ENCODE measurements at regions not wholly inside any gene's neighbourhood (a gene's known extent, or its start where the extent isn't known, plus 50 kb on each side); places are given as distances from the start of the nearest gene placed in this dataset.

- TF ChIP-seq ELF1 (IDR thresholded peaks at IDR 0.05; ENCODE audit: borderline replicate concordance, low read depth) (no peak), SP1 (IDR thresholded peaks at IDR 0.05; ENCODE audit: low read depth) (no peak), CEBPB (IDR thresholded peaks at IDR 0.05; ENCODE audit: low read depth) (no peak)
Observed at GRCh38 chr2:126803434-126803775, 95.3 kb upstream of the TEX51 start (continued).

GRCh38 chr2:126804347-126804746 is 94.3 kb upstream of the TEX51 start:
- Histone ChIP-seq H2AFZ (ENCODE audit: low read depth, low read length, poor library complexity, severe bottlenecking) (no peak overlapping the region), H3K27me3 (ENCODE audit: insufficient read depth, low read length) (peaks cover 30% of the 10 kb centered on the region), H3K36me3 (ENCODE audit: control insufficient read depth in 1 of 2, insufficient read depth in 2 of 2, low read length in 2 of 2) (no peaks in the 10 kb centered on the region), H3K4me2 (ENCODE audit: low read length) (no peak overlapping the region), H3K9ac (ENCODE audit: low read length) (no peak overlapping the region), H3K4me3 (replicated peaks in 1 of 2; ENCODE audit: low read depth in 1 of 2, low read length in 2 of 2) (no peak overlapping the region), H4K20me1 (ENCODE audit: insufficient read depth) (no peaks in the 10 kb centered on the region), H3K9me3 (ENCODE audit: control insufficient read depth in 1 of 2, insufficient read depth in 1 of 2, low read depth in 1 of 2, low read length in 2 of 2) (no peaks in the 10 kb centered on the region), H3K9me2 (ENCODE audit: insufficient read depth) (no peaks in the 10 kb centered on the region), H3K79me2 (ENCODE audit: insufficient read depth, low read length) (no peaks in the 10 kb centered on the region), H3K4me1 (ENCODE audit: control insufficient read depth in 1 of 2, insufficient read depth in 2 of 2, low read length in 2 of 2) (peaks cover 0 to 2% of the 10 kb centered on the region in 2 experiments; a peak in 1 of 4 replicates), H3K27ac (ENCODE audit: low read depth, low read length) (no peak overlapping the region)
- BruUV-seq (replicated peaks) = no TSS peak
- TF ChIP-seq FOSL1 (IDR thresholded peaks at IDR 0.05; ENCODE audit: low read depth) (no peak), MAX (IDR thresholded peaks at IDR 0.05) (no peak), TCF7L2 (IDR thresholded peaks at IDR 0.05; ENCODE audit: borderline replicate concordance, extremely low read depth, insufficient read depth, insufficient read length) (no peak), POLR2AphosphoS5 (IDR thresholded peaks at IDR 0.05; ENCODE audit: low read depth, low read length) (no peak), ELF1 (IDR thresholded peaks at IDR 0.05; ENCODE audit: borderline replicate concordance, low read depth) (no peak), SP1 (IDR thresholded peaks at IDR 0.05; ENCODE audit: low read depth) (no peak), ZFX (IDR thresholded peaks at IDR 0.05) (no peak), CBX3 (IDR thresholded peaks at IDR 0.05; ENCODE audit: low read depth) (no peak), SIN3A (IDR thresholded peaks at IDR 0.05; ENCODE audit: low read depth) (no peak), JUND (IDR thresholded peaks at IDR 0.05) (no peak), EZH2 (IDR thresholded peaks at IDR 0.05) (no peak), RAD21 (IDR thresholded peaks at IDR 0.05; ENCODE audit: low read depth) (no peak)
- TF ChIP-seq, protein P1, sequence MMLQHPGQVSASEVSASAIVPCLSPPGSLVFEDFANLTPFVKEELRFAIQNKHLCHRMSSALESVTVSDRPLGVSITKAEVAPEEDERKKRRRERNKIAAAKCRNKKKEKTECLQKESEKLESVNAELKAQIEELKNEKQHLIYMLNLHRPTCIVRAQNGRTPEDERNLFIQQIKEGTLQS (IDR thresholded peaks at IDR 0.05) = no peak
- TF ChIP-seq, protein P2, sequence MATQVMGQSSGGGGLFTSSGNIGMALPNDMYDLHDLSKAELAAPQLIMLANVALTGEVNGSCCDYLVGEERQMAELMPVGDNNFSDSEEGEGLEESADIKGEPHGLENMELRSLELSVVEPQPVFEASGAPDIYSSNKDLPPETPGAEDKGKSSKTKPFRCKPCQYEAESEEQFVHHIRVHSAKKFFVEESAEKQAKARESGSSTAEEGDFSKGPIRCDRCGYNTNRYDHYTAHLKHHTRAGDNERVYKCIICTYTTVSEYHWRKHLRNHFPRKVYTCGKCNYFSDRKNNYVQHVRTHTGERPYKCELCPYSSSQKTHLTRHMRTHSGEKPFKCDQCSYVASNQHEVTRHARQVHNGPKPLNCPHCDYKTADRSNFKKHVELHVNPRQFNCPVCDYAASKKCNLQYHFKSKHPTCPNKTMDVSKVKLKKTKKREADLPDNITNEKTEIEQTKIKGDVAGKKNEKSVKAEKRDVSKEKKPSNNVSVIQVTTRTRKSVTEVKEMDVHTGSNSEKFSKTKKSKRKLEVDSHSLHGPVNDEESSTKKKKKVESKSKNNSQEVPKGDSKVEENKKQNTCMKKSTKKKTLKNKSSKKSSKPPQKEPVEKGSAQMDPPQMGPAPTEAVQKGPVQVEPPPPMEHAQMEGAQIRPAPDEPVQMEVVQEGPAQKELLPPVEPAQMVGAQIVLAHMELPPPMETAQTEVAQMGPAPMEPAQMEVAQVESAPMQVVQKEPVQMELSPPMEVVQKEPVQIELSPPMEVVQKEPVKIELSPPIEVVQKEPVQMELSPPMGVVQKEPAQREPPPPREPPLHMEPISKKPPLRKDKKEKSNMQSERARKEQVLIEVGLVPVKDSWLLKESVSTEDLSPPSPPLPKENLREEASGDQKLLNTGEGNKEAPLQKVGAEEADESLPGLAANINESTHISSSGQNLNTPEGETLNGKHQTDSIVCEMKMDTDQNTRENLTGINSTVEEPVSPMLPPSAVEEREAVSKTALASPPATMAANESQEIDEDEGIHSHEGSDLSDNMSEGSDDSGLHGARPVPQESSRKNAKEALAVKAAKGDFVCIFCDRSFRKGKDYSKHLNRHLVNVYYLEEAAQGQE (IDR thresholded peaks at IDR 0.05; ENCODE audit: low read depth) = no peak
- no peak for ATAC-seq
- POLR2A ChIA-PET = no interaction called here
- RAD21 ChIA-PET (ENCODE audit: low non-redundant PET in 1 of 2, low total read pairs in 2 of 2, uncharacterized antibody in 2 of 2, unreplicated experiment in 2 of 2) = no interaction called here
- DNase-seq (ENCODE audit: low read depth, low spot score) = no peak
- intact Hi-C loops (cut with micrococcal nuclease) = no loop called here
- CTCF ChIA-PET = no interaction called here
